HG02870 (cell line): ENCODE measurements at regions not wholly inside any gene's neighbourhood (a gene's known extent, or its start where the extent isn't known, plus 50 kb on each side); places are given as distances from the start of the nearest gene placed in this dataset.

Experiments used
- ATAC-seq: cut with Tn5 transposase; IDR thresholded peaks from one replicate; pipeline ENCODE4 v1.9.1; 2021; ENCODE audit warnings: mild to moderate bottlenecking, moderate library complexity; ENCODE audit not compliant: unreplicated experiment

- no peak for ATAC-seq
Observed at GRCh38 chr7:155882596-155882995, 70.3 kb upstream of the SHH start.

GRCh38 chr7:155881471-155882350 lies 69.4 kb upstream of the SHH start:
- ATAC-seq, result no peak

DNA sequence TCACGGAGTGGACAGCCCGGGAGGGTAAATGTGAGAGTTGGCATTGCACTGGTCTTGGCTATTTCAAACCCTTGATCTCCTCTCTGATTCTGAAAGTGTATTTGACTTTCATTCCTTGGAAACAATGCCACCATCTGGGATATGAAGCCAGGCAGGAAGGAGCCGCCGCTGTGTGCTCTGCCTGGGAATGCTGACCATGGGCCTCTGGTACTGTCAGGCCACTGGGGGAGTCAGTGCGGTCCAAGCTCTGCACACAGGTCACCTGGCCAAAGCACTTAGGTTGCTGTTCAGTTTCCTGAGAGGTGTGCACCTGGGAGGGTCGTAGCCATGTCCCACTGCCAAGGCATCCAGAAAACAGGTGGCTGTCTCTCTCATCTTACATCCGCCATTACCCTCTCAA lies 68.5 kb upstream of the SHH start:
- ATAC-seq, result no peak

DNA sequence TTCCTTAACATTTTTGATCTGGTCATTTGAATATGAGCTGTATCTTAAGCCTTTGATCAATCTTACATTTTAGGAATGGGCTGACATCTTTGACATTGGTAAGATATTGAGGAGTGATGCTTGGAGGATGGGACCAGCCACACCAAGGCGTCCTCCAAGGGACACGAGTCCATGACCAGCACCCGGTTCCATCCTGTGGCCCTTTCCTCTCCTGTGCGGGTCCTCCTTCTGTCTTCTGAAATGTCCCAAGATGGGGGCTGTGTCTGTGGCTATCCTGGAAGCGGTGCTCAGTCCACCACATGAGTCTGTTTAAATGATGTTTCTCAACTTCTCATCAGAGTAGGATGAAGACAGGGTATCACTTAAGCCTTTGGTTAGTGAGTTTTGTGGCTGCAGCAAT lies 67.3 kb upstream of the SHH start:
- ATAC-seq, result no peak

DNA sequence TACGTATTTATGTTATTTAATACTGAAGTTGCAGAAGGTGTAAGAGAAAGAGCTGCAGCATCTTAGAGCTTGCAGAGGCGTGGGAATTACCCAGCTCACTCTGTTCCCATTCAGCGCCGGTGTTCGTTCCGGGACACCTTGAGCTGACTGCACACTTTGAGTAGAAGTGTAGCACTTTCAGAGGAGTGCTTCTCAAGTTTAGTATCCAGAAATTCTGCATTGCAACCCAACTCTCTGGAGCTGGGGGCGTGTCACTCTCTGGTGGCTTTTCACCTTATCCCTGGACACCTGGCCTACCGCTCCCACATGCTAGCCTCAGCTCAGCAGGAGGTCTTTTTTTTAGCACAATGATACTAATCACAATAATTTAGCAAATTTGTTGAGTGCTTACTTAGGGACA lies 66.4 kb upstream of the SHH start:
- no peak for ATAC-seq

DNA sequence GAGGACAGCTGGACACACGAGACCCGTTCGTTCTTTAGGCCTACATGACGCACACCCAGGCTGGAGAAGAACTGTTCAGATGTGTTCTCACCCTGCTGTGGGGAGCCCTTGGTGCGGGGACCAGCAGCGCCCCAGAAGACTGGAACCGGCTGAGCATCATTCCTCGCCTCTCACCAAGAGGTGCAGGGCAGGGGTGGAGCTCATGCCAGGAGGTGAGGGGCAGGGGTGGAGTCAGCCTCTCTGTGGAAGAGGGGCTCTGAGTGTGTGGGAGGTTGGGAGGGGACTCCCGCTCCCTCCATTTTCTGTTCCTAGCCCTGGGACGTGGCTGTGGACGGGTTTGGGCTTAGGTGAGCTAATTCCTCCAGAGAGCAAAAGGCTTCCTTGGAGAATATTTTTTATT lies 66.0 kb upstream of the SHH start:
- ATAC-seq, result no peak

GRCh38 chr7:155877167-155877566 lies 64.9 kb upstream of the SHH start:
- ATAC-seq, result no peak

DNA sequence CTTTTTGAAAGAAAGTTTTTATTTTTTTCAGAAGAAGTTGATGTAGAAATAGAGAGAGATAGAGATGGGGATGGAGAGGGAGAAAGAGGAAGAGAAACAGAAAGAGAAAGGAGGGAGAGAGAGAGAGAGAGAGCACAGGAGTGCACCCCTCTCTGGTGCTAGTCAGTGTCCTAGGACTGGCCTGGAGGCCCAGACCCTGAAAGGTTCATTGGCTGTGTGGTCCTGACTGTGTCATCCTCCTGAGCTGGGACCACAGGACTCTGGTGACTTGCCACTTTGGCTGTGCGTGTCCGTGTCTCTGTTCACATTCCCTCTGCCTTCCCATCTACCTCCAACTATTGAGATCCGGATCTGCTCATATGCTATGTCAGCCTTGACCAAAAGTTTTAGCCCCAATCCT lies 62.1 kb upstream of the SHH start:
- no peak for ATAC-seq

- no peak for ATAC-seq
Observed at GRCh38 chr7:155874010-155874409, 61.7 kb upstream of the SHH start.

DNA sequence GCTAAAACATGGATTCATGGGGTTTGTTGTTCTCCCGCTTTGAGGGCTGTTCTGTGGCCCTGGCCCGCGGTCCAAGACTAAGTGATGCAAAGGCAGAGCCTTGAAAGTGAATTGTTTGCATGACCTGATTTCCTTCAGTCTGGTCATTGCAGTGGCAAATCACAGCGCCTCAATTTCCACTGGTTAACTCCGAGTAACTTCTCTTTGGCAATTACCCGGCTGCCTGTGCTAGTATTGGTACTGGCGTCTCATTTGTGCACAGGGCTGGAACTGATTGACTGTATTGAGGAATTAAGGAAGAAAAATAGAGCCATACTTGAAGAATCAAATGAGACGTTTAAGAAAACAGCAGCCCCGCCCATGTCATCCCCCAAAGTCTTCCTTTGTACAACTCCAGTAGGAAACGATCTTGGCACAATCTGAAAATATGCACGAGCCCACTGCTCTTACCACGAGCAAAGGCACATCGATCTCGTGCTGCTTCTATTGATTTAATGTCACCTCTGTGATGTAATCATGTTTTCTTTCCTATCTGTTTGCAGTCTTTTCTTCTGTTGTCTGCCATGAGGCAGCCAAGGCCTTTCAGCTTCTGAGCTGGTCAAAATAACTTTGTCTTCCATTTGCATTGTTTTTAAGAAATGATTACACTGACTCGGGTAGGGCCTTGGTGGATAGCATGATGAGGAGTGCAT lies 60.6 kb upstream of the SHH start:
- ATAC-seq, result no peak

DNA sequence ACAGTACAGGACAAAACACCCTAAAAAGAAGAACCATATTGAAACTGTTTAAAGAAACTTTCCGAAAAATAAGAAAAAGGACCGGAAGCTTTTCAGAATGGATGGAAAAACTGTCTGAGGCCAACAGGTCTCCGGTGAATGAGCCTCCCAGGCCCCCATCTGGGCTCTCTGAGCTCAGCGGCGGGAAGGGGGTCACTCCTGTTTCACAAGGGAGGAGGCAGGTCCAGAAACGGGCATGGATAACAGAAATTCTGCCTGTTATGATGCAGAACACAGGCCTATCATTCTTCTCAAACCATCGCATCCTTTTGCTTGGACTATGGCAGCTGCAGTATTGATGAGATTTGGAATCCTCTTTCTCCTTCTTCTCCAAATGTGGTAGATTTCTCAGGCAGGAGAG lies 58.9 kb upstream of the SHH start:
- ATAC-seq, result no peak

DNA sequence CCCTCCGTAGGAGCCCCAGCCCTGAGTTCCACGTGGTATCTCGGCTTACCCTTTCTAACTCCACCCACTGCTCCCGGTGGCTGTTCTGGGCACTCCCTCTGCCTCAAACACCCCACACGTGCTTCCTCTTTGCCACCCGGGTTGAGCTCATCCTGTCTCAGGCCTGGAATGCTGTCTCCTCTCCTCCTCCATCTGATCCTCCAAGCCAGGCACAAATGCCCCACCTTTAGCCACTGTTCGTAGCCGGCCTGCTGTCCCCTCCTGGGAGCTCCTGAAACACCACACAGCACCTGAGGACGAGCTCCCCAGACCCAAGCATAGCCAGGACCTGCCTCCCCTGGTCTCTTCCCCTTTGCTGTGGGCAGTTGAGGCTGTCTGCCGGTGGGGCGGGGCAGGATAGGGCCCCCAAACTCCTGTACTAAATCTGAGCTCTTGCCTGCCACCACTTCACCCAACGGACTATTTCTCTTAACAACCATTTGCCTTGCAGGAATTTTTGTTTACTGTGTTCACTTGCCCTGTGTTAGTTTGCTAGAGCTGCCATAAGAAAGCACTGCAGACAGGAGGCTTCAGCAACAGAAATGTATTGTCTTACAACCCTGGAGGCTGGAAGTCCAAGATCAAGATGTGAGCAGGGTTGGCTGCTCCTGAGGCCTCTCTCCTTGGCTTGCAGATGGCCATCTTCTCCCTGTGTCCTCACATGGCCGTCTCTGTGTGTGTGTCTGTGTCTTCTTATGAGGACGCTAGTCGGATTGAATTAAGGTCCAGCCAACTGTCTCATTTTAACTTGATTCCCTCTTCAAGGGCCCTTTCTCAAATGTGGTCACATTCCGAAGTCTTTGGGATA lies 58.3 kb upstream of the SHH start:
- no peak for ATAC-seq

DNA sequence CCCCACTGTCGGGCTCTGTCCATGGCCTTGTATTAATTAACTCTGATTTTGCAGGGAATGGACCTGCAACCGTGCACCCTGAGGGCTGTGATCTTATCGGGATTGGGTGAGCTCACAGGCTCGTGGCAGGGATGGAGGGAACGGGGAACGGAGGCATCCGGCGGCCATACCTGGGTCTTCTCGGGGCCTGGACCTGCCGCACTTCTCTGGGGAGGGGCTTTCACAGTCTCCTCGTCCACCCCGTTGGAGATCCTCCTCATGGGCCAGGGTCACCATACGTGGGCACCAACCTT lies 57.5 kb upstream of the SHH start:
- ATAC-seq, result no peak

DNA sequence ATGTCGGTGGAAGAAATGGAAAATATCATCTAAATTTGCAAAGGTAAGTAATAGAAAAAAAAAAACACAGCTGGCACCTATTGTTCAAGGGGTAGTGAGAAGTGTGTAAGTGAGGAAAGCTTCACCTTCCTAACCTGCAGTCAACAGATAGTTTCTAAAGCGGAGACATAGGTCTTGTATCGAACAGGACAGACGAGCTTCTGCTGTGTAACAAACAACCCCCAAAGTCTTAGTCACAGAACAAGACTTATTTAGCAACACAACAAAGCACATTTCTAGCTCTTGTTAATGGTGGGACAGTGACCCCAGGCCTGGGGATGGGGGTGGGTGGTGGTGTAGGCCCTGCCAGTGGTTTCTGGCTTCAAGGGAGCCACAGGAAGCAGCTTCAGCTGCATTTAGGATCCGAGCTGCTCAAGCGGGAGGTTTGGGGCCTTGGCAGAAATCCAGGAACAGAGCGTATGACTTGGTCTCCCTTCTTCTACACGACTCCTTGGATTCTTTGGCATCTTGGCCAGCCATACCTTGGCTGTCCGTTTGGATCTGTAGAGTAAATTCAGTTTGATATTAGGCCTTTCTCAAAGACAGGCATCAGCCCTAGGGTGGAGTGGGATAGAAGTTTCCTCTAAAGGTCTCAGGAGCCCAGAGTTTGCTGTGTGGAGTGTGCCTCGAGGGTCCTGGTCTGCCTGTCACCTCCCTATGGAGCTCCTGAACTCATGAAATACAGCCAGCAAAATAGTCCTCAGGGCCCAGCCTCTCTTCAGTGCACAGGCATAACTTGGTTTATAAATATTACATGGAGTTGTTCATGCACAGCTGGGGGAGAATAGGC lies 56.9 kb upstream of the SHH start:
- ATAC-seq, result no peak

GRCh38 chr7:155867734-155868400 lies 55.6 kb upstream of the SHH start:
- no peak for ATAC-seq

DNA sequence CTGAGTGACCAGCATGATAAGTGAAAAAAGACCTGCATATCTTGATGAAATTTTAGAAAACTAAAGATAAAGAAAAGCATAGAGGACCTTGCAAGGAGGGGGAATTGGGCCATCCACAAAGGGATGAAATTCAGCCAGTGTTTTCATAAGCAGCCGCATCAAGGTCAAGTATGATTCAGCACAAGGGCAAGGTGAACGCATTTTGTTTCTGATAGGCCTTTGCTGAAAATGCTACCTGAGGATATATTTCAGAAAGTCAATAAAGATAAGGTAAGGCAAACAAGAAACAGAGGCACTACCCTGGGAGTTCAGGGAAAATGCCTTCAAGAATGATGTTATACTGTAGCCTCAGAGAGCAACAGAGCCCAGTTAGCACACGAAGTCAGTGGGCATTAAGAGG lies 55.0 kb upstream of the SHH start:
- no peak for ATAC-seq

GRCh38 chr7:155865830-155866525 lies 53.7 kb upstream of the SHH start:
- ATAC-seq, result no peak

GRCh38 chr7:155864991-155865690 lies 52.9 kb upstream of the SHH start:
- no peak for ATAC-seq
